ENCODE measurements at regions not wholly inside any gene's neighbourhood (a gene's known extent, or its start where the extent isn't known, plus 50 kb on each side); places are given as distances from the start of the nearest gene placed in this dataset.

GRCh38 chr9:89662718-89663613, 58.2 kb downstream of the GADD45G start:
- H3K27ac ChIP-seq (ENCODE audit: low read depth, low read length): no peak overlapping the region
- peak overlapping the region in 1 of 3 donors; percentile 80 for H3K9ac ChIP-seq (ENCODE audit: low read depth in 1 of 3, low read length in 3 of 3)

GRCh38 chr9:89663614-89663970, 58.8 kb downstream of the GADD45G start:
- no peaks in the 10 kb centered on the region for H3K27me3 ChIP-seq (ENCODE audit: control insufficient read depth in 3 of 3, insufficient read depth in 3 of 3, low read length in 3 of 3)
- H3K27ac ChIP-seq (ENCODE audit: low read depth, low read length): no peak overlapping the region
- H3K36me3 ChIP-seq (ENCODE audit: control insufficient read depth in 3 of 3, insufficient read depth in 3 of 3, low read length in 3 of 3): no peaks in the 10 kb centered on the region
- no peak overlapping the region for H3K4me3 ChIP-seq (ENCODE audit: low read length in 3 of 3)
- H3K4me1 ChIP-seq (ENCODE audit: control insufficient read depth in 3 of 3, insufficient read depth in 3 of 3, low read length in 3 of 3): peaks cover 46 to 70% (median 46%) of the 10 kb centered on the region in 3 donors
- H3K9me3 ChIP-seq (ENCODE audit: control insufficient read depth in 3 of 3, low read length in 3 of 3): no peaks in the 10 kb centered on the region
- H3K9ac ChIP-seq (ENCODE audit: low read depth in 1 of 3, low read length in 3 of 3): no peak overlapping the region

More at GRCh38 chr9:89662718-89663613, 58.2 kb downstream of the GADD45G start:
- peaks cover 39 to 69% (median 40%) of the 10 kb centered on the region in 3 donors for H3K4me1 ChIP-seq (ENCODE audit: control insufficient read depth in 3 of 3, insufficient read depth in 3 of 3, low read length in 3 of 3)
- H3K36me3 ChIP-seq (ENCODE audit: control insufficient read depth in 3 of 3, insufficient read depth in 3 of 3, low read length in 3 of 3): no peaks in the 10 kb centered on the region
- peak overlapping the region in 1 of 3 donors; percentile 64 for H3K4me3 ChIP-seq (ENCODE audit: low read length in 3 of 3)
- H3K9me3 ChIP-seq (ENCODE audit: control insufficient read depth in 3 of 3, low read length in 3 of 3): no peaks in the 10 kb centered on the region
- H3K27me3 ChIP-seq (ENCODE audit: control insufficient read depth in 3 of 3, insufficient read depth in 3 of 3, low read length in 3 of 3): no peaks in the 10 kb centered on the region

- H3K4me1 ChIP-seq (ENCODE audit: control insufficient read depth in 3 of 3, insufficient read depth in 3 of 3, low read length in 3 of 3): peaks cover 50 to 71% (median 50%) of the 10 kb centered on the region in 3 donors
- no peak overlapping the region for H3K4me3 ChIP-seq (ENCODE audit: low read length in 3 of 3)
- H3K9ac ChIP-seq (ENCODE audit: low read depth in 1 of 3, low read length in 3 of 3): no peak overlapping the region
- no peak overlapping the region for H3K27ac ChIP-seq (ENCODE audit: low read depth, low read length)
- H3K27me3 ChIP-seq (ENCODE audit: control insufficient read depth in 3 of 3, insufficient read depth in 3 of 3, low read length in 3 of 3): no peaks in the 10 kb centered on the region
- no peaks in the 10 kb centered on the region for H3K36me3 ChIP-seq (ENCODE audit: control insufficient read depth in 3 of 3, insufficient read depth in 3 of 3, low read length in 3 of 3)
- H3K9me3 ChIP-seq (ENCODE audit: control insufficient read depth in 3 of 3, low read length in 3 of 3): no peaks in the 10 kb centered on the region
These were observed 59.2 kb downstream of the GADD45G start for GRCh38 chr9:89664010-89664409.

GRCh38 chr9:89664896-89665329, 60.1 kb downstream of the GADD45G start:
- H3K4me3 ChIP-seq (ENCODE audit: low read length in 3 of 3): no peak overlapping the region
- H3K4me1 ChIP-seq (ENCODE audit: control insufficient read depth in 3 of 3, insufficient read depth in 3 of 3, low read length in 3 of 3): peaks cover 49 to 67% (median 50%) of the 10 kb centered on the region in 3 donors
- no peaks in the 10 kb centered on the region for H3K36me3 ChIP-seq (ENCODE audit: control insufficient read depth in 3 of 3, insufficient read depth in 3 of 3, low read length in 3 of 3)
- no peaks in the 10 kb centered on the region for H3K27me3 ChIP-seq (ENCODE audit: control insufficient read depth in 3 of 3, insufficient read depth in 3 of 3, low read length in 3 of 3)
- H3K9me3 ChIP-seq (ENCODE audit: control insufficient read depth in 3 of 3, low read length in 3 of 3): no peaks in the 10 kb centered on the region
- H3K27ac ChIP-seq (ENCODE audit: low read depth, low read length): no peak overlapping the region
- no peak overlapping the region for H3K9ac ChIP-seq (ENCODE audit: low read depth in 1 of 3, low read length in 3 of 3)

GRCh38 chr9:89666364-89666763, 61.6 kb downstream of the GADD45G start:
- Histone ChIP-seq H3K4me1 (ENCODE audit: control insufficient read depth in 3 of 3, insufficient read depth in 3 of 3, low read length in 3 of 3) (peaks cover 34 to 52% (median 37%) of the 10 kb centered on the region in 3 donors), H3K36me3 (ENCODE audit: control insufficient read depth in 3 of 3, insufficient read depth in 3 of 3, low read length in 3 of 3) (no peaks in the 10 kb centered on the region), H3K9ac (ENCODE audit: low read depth in 1 of 3, low read length in 3 of 3) (no peak overlapping the region), H3K27me3 (ENCODE audit: control insufficient read depth in 3 of 3, insufficient read depth in 3 of 3, low read length in 3 of 3) (no peaks in the 10 kb centered on the region), H3K9me3 (ENCODE audit: control insufficient read depth in 3 of 3, low read length in 3 of 3) (no peaks in the 10 kb centered on the region), H3K4me3 (ENCODE audit: low read length in 3 of 3) (no peak overlapping the region), H3K27ac (ENCODE audit: low read depth, low read length) (no peak overlapping the region)

GRCh38 chr9:89666950-89667349, 62.1 kb downstream of the GADD45G start:
- H3K36me3 ChIP-seq (ENCODE audit: control insufficient read depth in 3 of 3, insufficient read depth in 3 of 3, low read length in 3 of 3): no peaks in the 10 kb centered on the region
- no peaks in the 10 kb centered on the region for H3K27me3 ChIP-seq (ENCODE audit: control insufficient read depth in 3 of 3, insufficient read depth in 3 of 3, low read length in 3 of 3)
- H3K9ac ChIP-seq (ENCODE audit: low read depth in 1 of 3, low read length in 3 of 3): no peak overlapping the region
- H3K9me3 ChIP-seq (ENCODE audit: control insufficient read depth in 3 of 3, low read length in 3 of 3): no peaks in the 10 kb centered on the region
- no peak overlapping the region for H3K4me3 ChIP-seq (ENCODE audit: low read length in 3 of 3)
- H3K4me1 ChIP-seq (ENCODE audit: control insufficient read depth in 3 of 3, insufficient read depth in 3 of 3, low read length in 3 of 3): peaks cover 28 to 47% (median 31%) of the 10 kb centered on the region in 3 donors
- no peak overlapping the region for H3K27ac ChIP-seq (ENCODE audit: low read depth, low read length)

- no peak overlapping the region for H3K4me3 ChIP-seq (ENCODE audit: low read length in 3 of 3)
- peak overlapping the region in 1 of 3 donors; percentile 8 for H3K9ac ChIP-seq (ENCODE audit: low read depth in 1 of 3, low read length in 3 of 3)
- no peak overlapping the region for H3K27ac ChIP-seq (ENCODE audit: low read depth, low read length)
- no peaks in the 10 kb centered on the region for H3K36me3 ChIP-seq (ENCODE audit: control insufficient read depth in 3 of 3, insufficient read depth in 3 of 3, low read length in 3 of 3)
- H3K9me3 ChIP-seq (ENCODE audit: control insufficient read depth in 3 of 3, low read length in 3 of 3): no peaks in the 10 kb centered on the region
- H3K27me3 ChIP-seq (ENCODE audit: control insufficient read depth in 3 of 3, insufficient read depth in 3 of 3, low read length in 3 of 3): no peaks in the 10 kb centered on the region
- H3K4me1 ChIP-seq (ENCODE audit: control insufficient read depth in 3 of 3, insufficient read depth in 3 of 3, low read length in 3 of 3): peaks cover 21 to 39% (median 23%) of the 10 kb centered on the region in 3 donors
These were observed 62.9 kb downstream of the GADD45G start for GRCh38 chr9:89667726-89668125.

GRCh38 chr9:89668216-89668865, 63.5 kb downstream of the GADD45G start:
- H3K27me3 ChIP-seq (ENCODE audit: control insufficient read depth in 3 of 3, insufficient read depth in 3 of 3, low read length in 3 of 3): no peaks in the 10 kb centered on the region
- no peaks in the 10 kb centered on the region for H3K9me3 ChIP-seq (ENCODE audit: control insufficient read depth in 3 of 3, low read length in 3 of 3)
- no peak overlapping the region for H3K27ac ChIP-seq (ENCODE audit: low read depth, low read length)
- H3K4me3 ChIP-seq (ENCODE audit: low read length in 3 of 3): no peak overlapping the region
- peaks cover 18 to 33% (median 22%) of the 10 kb centered on the region in 3 donors for H3K4me1 ChIP-seq (ENCODE audit: control insufficient read depth in 3 of 3, insufficient read depth in 3 of 3, low read length in 3 of 3)
- H3K9ac ChIP-seq (ENCODE audit: low read depth in 1 of 3, low read length in 3 of 3): peak overlapping the region in 1 of 3 donors; percentile 8
- no peaks in the 10 kb centered on the region for H3K36me3 ChIP-seq (ENCODE audit: control insufficient read depth in 3 of 3, insufficient read depth in 3 of 3, low read length in 3 of 3)

GRCh38 chr9:89668866-89669246, 64.0 kb downstream of the GADD45G start:
- Histone ChIP-seq H3K4me3 (ENCODE audit: low read length in 3 of 3) (no peak overlapping the region), H3K9me3 (ENCODE audit: control insufficient read depth in 3 of 3, low read length in 3 of 3) (no peaks in the 10 kb centered on the region), H3K27ac (ENCODE audit: low read depth, low read length) (no peak overlapping the region), H3K4me1 (ENCODE audit: control insufficient read depth in 3 of 3, insufficient read depth in 3 of 3, low read length in 3 of 3) (peaks cover 18 to 32% (median 22%) of the 10 kb centered on the region in 3 donors), H3K36me3 (ENCODE audit: control insufficient read depth in 3 of 3, insufficient read depth in 3 of 3, low read length in 3 of 3) (no peaks in the 10 kb centered on the region), H3K27me3 (ENCODE audit: control insufficient read depth in 3 of 3, insufficient read depth in 3 of 3, low read length in 3 of 3) (no peaks in the 10 kb centered on the region), H3K9ac (ENCODE audit: low read depth in 1 of 3, low read length in 3 of 3) (no peak overlapping the region)

GRCh38 chr9:89669361-89669842, 64.6 kb downstream of the GADD45G start:
- no peaks in the 10 kb centered on the region for H3K9me3 ChIP-seq (ENCODE audit: control insufficient read depth in 3 of 3, low read length in 3 of 3)
- no peaks in the 10 kb centered on the region for H3K27me3 ChIP-seq (ENCODE audit: control insufficient read depth in 3 of 3, insufficient read depth in 3 of 3, low read length in 3 of 3)
- H3K4me1 ChIP-seq (ENCODE audit: control insufficient read depth in 3 of 3, insufficient read depth in 3 of 3, low read length in 3 of 3): peaks cover 18 to 32% (median 23%) of the 10 kb centered on the region in 3 donors
- H3K36me3 ChIP-seq (ENCODE audit: control insufficient read depth in 3 of 3, insufficient read depth in 3 of 3, low read length in 3 of 3): no peaks in the 10 kb centered on the region
- H3K27ac ChIP-seq (ENCODE audit: low read depth, low read length): no peak overlapping the region
- no peak overlapping the region for H3K9ac ChIP-seq (ENCODE audit: low read depth in 1 of 3, low read length in 3 of 3)
- H3K4me3 ChIP-seq (ENCODE audit: low read length in 3 of 3): no peak overlapping the region

All from skeletal muscle tissue (tissue), 3 donors.